ENCODE measurements at regions not wholly inside any gene's neighbourhood (a gene's known extent, or its start where the extent isn't known, plus 50 kb on each side); places are given as distances from the start of the nearest gene placed in this dataset.
A peak's percentile ranks its signal among the peaks of the same experiment; 100 is the strongest.

DNA sequence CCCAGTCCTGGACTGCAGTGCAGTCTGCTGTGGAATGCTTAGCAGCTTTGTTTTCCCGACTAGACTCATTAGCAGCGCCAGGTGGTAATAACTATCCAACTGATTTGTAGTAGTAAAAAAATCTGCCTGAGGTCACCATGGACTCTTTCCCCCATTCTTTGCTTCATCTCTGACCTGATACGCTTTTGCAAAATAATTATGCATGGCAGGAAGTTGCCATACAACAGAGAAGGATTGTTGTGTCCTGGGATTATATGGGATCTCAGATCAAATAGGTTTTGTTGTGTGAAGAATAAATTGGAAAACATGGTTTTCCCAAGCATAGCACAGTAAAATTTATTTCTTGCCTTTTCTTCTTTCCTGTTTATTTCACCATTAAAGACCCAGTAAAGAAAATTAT lies 72.4 kb upstream of the ATP5MC3 start:
- TF ChIP-seq POLR2A (IDR thresholded peaks at IDR 0.05), result no peak
- TF ChIP-seq, protein P1, sequence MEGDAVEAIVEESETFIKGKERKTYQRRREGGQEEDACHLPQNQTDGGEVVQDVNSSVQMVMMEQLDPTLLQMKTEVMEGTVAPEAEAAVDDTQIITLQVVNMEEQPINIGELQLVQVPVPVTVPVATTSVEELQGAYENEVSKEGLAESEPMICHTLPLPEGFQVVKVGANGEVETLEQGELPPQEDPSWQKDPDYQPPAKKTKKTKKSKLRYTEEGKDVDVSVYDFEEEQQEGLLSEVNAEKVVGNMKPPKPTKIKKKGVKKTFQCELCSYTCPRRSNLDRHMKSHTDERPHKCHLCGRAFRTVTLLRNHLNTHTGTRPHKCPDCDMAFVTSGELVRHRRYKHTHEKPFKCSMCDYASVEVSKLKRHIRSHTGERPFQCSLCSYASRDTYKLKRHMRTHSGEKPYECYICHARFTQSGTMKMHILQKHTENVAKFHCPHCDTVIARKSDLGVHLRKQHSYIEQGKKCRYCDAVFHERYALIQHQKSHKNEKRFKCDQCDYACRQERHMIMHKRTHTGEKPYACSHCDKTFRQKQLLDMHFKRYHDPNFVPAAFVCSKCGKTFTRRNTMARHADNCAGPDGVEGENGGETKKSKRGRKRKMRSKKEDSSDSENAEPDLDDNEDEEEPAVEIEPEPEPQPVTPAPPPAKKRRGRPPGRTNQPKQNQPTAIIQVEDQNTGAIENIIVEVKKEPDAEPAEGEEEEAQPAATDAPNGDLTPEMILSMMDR (IDR thresholded peaks at IDR 0.05), result no peak
- H3K27me3 ChIP-seq, result peaks cover 0 to 18% (median 0%) of the 10 kb centered on the region in 9 donors
- no peaks in the 10 kb centered on the region for H3K9me3 ChIP-seq
- intact Hi-C loops (cut with DNase I), result loop anchor here in 4 of 10 donors (5.0 to 10.0 kb wide), 2 partner anchors 841 to 843 kb away; partner anchors contain the start of genes HOXD12 (in 4 of the 4) and HOXD13 (in 2 of the 4)
- H3K27ac ChIP-seq, result no peak overlapping the region
- 41 to 55% (median 48%) methylated on average over 3 of the region's 3 CpGs for WGBS, 4 donors
- H3K36me3 ChIP-seq, result no peaks in the 10 kb centered on the region
- H3K4me1 ChIP-seq, result no peaks in the 10 kb centered on the region
- no peak for ATAC-seq
- no peak for DNase-seq
- H3K4me3 ChIP-seq, result no peak overlapping the region

DNA sequence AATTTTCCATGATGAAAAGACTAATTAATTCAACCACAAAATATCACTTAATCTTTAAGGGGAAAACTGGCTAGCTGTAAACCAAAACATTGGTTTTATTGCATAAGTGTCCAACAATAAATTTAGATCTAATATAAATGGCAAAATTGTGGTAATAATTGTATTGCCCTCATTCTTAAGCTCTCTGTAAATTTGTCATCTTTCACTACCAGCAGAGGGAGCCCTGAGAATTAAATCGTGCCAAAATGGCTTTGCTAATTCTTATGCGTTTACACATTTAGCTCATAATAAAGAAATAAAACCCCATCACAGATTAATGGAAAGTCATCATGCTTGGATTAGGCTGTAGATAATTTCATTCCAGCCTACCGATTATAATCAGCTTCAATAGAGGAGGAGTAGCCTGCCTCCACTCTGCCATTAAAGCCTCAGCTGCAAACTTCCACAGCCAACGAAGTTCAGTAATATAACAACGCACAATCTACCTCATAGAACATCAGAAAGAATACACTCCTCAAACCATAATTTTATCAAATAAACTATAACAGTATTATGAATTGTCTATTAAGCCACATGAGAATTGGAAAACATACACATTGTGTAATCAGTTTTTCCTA lies 70.0 kb upstream of the ATP5MC3 start:
- DNase-seq, result no peak
- no peak for ATAC-seq
- no peak overlapping the region for H3K4me3 ChIP-seq
- TF ChIP-seq, protein P1 (IDR thresholded peaks at IDR 0.05), result peak; percentile 36 to 66 (median 54)
- no peak for TF ChIP-seq POLR2A (IDR thresholded peaks at IDR 0.05)
- no peaks in the 10 kb centered on the region for H3K9me3 ChIP-seq
- H3K4me1 ChIP-seq, result peaks cover 0 to 2% (median 0%) of the 10 kb centered on the region in 12 donors
- H3K36me3 ChIP-seq, result no peaks in the 10 kb centered on the region
- no peak overlapping the region for H3K27ac ChIP-seq
- intact Hi-C loops (cut with DNase I), result loop anchor here in 4 of 10 donors (5.0 to 10.0 kb wide), 2 partner anchors 843 to 846 kb away; partner anchors contain the start of genes HOXD12 (in 4 of the 4) and HOXD13 (in 2 of the 4)
- H3K27me3 ChIP-seq, result peaks cover 0 to 18% (median 0%) of the 10 kb centered on the region in 9 donors
- WGBS, 4 donors, result 19 to 26% (median 20%) methylated on average over 5 of the region's 5 CpGs

DNA sequence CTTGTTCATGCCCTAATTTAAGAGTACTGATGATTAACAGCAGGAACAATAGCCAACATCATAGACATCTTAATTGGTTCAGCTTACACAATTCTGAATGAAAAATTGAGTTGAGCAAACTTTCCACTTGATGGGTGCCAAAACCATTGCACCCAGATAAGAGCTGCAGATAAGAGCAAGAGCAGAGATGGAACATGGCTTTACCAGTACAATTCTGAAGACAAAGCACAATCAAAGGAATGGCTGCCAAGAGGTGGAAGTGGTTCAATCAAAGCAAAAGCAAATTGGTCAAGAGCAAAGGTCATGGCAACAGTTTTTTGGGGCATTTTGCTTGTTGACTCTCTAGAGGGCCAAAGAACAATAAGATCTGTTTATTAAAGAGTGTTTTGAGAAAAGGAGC lies 65.6 kb upstream of the ATP5MC3 start:
- H3K36me3 ChIP-seq, result no peaks in the 10 kb centered on the region
- ATAC-seq, result no peak
- intact Hi-C loops (cut with DNase I), result no loop called here
- H3K27ac ChIP-seq, result no peak overlapping the region
- no peak for DNase-seq
- H3K9me3 ChIP-seq, result no peaks in the 10 kb centered on the region
- peaks cover 0 to 3% (median 0%) of the 10 kb centered on the region in 9 donors for H3K27me3 ChIP-seq
- H3K4me1 ChIP-seq, result peaks cover 0 to 2% (median 0%) of the 10 kb centered on the region in 12 donors
- H3K4me3 ChIP-seq, result no peak overlapping the region
- TF ChIP-seq, protein P1 (IDR thresholded peaks at IDR 0.05), result no peak

DNA sequence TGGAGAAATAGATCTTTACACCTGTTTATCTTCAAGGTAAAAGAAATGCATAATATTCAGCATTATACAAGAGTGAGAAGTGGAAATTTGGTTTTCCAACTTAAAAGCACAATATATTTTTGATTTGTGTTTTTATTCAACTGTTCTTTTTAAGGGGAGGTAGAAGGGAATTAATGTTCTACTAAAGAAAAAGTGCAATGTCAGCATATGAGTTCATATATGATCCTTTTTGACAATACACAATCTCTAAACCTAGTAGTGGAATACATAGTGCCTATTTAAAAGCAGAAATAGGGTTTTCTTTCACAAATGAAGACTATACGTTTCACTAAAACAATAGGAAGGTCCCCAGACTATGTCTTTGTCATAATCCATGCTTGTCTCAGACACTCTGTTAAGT lies 63.2 kb upstream of the ATP5MC3 start:
- H3K27me3 ChIP-seq, result no peaks in the 10 kb centered on the region
- peaks cover 0 to 2% (median 0%) of the 10 kb centered on the region in 12 donors for H3K4me1 ChIP-seq
- ATAC-seq (no peak), DNase-seq (no peak)
- no peak overlapping the region for H3K27ac ChIP-seq
- WGBS, 4 donors, result 76 to 83% (median 79%) methylated on average over 1 of the region's 1 CpG
- peaks cover 0 to 2% (median 0%) of the 10 kb centered on the region in 12 donors for H3K9me3 ChIP-seq
- TF ChIP-seq POLR2A (IDR thresholded peaks at IDR 0.05), result no peak
- TF ChIP-seq, protein P1 (IDR thresholded peaks at IDR 0.05), result no peak
- H3K4me3 ChIP-seq, result no peak overlapping the region
- intact Hi-C loops (cut with DNase I), result no loop called here
- H3K36me3 ChIP-seq, result no peaks in the 10 kb centered on the region
